ENCODE measurements at regions not wholly inside any gene's neighbourhood (a gene's known extent, or its start where the extent isn't known, plus 50 kb on each side); places are given as distances from the start of the nearest gene placed in this dataset.

DNA sequence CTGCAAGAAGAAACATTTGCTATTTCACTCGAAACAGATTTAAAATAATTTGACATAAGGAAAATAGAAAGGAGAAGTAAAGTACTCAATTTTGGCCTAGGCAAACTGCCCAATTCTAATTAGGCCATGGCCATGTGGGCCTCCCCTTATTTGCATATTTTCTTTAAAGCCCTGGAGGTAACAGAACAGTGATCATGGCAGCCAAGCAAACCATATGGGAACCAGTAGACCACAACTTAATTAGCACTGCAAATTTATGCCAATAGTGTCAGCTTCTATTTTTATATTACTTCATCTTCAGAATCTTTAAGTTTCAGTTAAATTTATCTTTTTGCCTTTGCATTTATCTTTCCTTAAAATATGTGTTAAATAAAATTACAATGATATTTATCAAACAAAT, 63.3 kb upstream of the THSD7A start:
- DNase-seq, result no peak

DNA sequence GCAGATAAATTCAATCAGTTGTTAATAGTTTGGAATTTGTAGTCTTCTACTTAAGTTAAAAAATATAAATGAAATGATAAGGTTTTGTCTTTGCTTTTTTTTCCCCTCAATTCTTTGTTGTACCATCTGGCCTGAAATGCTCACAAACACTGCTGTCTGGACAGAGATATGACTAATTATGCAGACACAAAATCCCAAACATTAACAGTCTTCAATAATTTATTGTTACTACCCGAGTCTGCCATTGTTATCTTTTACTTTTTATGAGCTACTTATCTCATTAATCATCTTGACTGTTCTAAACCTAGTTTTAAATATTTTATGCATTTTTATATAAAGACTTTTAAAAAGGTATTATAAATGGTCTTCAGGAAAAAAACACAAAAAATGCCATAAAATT, 64.7 kb upstream of the THSD7A start:
- DNase-seq, result no peak

DNA sequence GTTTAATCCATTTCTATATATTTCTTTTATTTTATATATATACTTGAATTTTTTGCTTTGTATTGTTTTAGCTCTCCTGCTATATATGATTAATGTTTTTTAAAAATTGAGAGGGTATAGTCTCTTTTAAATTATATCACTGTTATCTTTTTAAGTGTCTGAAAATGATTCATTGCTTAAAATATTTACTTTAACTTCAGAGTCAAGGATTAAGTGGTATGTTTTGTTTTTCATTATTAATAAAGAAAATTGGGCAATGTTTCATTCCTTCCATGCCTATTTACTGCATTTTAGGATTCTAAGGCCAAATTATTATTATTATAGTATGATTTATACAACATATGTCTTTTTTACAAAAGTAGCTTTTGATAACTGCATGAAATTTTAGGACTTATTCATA, 67.2 kb upstream of the THSD7A start:
- no peak for DNase-seq

DNA sequence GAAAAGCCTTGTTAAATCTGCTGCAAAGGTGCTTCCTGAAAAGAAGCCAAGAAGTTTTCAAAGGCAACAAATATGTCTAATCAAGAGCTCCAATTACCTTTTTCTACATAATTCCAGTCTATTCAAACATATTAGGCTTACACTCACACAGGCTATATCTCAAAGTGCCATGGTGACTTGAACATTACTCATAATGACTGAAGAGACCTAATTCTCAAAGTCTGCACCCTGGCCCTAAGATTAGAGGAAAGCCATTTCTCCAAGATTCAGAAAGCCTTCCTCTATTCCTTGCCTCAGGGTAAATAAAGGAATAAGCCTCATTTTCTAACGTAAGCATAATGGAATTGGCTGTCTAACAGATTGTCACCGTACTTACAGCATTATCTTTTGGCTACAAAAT, 78.3 kb upstream of the THSD7A start:
- no peak for DNase-seq

DNA sequence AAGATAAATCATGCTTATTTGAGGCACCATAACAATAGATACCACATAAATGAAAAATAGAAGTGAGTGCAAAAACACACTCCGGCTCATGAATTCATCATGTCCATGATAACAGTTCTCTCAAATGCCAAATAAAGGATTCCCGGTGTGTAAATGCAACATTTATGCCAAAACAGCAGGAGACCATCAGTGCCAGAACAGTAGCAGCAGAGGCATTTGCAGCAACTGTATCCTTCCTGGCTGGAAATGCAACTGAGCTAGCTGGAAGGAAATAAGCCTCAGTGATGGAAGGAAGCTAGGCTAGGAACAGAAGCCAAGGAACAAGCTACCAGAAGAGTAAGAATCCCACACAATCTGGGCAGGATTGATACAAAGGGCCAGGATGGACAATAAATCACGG, 79.9 kb upstream of the THSD7A start:
- no peak for DNase-seq

DNA sequence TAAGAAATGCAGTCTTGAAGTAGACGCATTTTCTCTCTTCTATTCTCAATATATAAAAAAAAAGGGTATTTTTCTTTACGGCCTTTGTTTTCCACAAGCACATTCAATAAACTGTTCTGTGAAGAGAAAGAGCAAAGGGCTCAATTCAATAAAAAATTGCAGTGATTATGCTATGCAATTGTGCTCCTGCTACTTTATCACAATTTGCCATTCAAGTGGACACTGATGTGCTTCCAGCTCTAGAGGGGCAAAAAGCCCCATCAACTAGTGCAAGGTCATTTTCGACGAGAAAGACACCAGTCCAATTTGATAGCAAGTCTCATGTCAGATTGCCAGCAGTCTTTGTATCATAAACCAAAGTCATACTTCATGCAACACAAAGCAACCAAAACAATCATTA, 82.6 kb upstream of the THSD7A start:
- no peak for DNase-seq

DNA sequence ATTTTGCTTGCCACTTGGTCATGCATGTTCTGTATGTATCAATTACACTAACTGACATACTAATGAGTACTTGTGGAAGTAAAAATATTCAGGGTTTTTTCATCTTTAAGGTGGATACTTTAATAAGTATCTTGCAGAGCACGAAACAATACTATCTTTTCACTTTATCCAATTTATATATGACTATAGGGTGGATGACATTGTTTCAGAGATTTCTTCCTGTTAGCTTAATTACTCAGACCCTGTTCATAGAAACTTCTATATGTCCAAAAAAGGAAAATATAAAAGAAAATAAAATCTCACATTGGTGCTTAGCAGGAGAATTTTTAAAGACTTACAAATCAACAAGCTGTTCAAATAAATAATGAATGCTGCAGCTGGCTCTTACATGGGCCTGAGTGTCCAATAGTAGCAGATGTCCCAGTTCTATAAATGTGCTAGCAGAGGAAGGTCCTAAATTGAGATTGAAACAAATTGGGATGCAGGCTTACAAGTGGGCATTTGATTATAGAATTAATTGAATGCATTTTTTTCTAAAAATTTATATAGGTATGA, 91.5 kb upstream of the THSD7A start:
- DNase-seq, result no peak

DNA sequence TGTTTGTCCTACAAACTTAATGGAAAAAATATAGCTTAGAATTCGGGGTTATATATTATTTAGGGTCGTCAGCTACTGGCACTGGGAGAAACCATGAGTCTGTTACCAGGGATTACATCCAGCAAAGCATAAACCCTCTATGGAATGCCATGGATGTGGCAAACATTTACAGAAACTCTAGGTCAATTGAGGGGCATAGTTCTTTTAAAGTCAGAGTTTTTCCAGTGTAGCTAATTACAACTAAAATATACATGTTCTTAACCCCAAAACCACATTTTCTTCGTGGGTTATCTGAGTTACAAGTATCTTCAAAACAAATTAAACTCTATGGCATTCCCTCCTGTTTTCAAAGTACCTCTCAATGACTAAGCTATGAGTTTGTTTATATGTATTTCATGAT, 99.3 kb upstream of the THSD7A start:
- no peak for DNase-seq

DNA sequence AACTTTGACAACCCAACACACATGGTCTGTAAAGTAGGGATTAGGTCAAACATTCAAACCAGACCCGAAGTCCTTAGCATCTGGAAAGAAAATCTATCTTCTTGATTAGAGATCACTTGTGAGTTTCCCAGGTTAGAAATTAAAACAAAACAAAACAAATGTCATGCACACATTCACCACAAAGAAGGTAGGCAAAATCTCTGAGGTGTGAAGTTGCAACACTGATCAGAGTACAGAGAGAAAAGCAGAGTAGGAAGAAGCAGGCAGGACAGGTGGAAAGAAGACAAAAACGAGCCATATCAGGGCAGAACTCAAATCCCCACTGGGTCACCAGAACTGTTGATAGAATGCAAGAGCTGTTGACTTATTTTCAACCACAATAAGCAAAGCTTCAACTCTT, 102.8 kb upstream of the THSD7A start:
- DNase-seq, result no peak

DNA sequence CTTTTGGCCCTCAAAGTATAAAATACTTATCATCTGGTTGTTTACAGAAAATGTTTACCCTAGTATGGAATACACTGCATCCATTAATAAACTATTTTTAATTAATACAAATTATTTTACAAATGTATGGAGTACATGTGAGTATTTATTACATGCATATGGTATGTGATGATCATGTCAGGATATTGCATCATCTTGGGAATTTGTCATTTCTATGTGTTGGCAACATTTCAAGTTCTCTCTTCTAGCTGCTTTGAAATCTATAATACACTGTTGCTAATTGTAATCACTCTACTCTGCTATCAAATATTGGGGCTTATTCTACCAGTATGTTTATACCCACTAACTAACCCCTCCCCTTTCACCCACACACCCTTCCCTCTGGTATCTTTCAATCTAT, 103.9 kb upstream of the THSD7A start:
- no peak for DNase-seq

DNA sequence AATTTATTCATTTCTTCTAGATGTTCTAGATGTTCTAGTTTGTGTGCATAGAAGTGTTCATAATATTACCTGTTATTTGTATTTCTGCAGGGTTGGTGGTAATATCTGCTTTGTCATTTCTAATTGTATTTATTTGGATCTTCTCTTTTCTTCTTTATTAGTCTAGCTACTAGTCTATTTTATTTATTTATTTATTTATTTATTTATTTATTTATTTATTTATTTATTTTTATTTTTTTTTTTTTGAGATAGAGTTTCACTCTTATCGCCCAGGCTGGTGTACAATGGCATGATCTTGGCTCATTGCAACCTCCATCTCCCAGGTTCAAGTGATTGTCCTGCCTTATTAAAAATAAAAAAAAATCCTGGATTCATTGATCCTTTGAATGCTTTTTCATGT, 114.8 kb upstream of the THSD7A start:
- no peak for DNase-seq

DNA sequence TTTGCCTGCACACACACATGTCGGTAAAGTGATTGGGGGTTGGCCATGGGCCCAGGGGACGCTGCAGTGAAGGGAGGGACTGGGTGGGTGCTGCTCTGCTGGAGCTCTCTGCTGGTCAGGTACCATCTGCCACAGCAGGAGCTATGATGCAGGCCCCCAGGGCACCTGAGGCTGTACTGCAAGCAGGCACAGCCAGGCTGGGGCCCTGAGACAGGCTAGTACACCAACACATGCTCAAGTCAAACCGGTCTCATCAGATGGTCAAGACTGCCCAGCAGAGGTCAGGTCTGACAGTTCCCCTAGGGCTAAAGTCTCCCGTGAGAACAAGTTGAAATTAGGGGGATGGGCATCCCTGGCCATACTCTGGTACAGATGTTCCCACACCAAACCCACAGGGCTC, 118.3 kb upstream of the THSD7A start:
- DNase-seq, result no peak

DNA sequence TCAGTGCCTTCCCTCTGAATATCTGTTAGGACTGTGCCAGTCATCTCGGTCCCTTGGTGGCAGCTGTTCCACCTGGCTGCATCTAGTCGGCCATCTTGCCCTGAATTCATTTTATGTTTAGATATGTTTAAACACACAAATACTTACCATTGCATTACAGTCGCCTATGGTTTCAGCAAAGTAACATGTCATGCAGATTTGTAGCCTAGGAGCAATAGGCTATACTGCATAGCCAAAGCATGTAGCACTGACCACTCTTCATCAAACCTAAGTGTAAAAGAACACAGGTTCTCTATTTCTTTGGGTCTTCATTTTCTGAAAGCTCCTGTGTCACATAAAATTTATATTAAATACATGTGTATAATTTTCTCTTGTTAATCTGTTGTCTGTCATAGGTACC, 118.9 kb upstream of the THSD7A start:
- DNase-seq, result no peak

DNA sequence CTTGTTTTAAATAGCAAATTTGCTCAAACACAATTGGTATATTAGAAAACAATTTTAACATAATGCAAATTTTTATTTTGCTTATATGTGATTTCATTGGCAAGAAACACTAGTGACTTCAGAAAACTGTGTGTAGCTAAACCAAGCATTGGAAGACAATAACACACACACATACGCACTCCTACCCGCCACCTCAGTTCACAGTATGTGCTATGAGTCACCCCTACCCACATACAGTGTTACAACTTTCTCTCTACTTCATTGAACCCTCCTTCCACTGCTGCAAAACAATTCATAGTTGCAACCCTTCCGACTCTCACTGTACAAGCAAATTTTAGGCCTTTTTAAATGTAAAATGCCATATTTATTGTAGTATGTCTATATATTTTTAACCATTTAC, 119.9 kb upstream of the THSD7A start:
- DNase-seq, result no peak

DNA sequence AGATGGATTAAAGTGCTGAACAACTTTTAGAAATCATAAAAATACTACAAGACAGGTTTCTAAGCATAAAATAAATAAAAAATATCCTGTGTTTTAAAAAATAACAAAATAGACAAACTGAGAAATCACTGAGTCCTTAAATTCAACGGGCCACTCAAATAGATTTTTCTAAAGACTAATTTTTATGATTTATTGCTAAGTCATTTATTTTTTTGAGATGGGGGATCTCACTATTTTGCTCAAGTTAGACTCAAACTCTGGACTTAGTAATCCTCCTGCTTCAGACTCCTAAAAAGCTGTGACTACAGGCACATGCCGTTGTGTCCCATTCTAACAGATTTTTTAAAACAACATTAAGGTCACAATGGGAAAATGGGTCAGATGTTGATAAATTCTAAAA, 121.0 kb upstream of the THSD7A start:
- no peak for DNase-seq

DNA sequence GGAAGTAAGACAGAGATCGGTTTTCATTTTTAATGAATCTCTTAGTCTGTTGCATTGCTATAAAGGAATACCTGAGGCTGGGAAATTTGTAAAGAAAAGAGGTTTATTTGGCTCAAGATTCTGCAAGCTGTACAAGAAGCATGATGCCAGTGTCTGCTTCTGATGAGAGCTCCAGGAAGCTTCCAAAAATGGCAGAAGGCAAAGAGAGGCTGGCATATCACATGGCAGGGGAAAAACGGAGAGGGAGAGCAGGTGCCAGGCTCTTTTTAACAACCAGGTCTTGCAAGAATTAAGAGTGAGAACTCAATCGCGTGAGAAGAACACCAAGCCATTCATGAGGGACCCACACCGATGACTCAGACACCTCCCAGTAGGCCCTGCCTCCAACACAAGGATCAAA, 125.0 kb upstream of the THSD7A start:
- no peak for DNase-seq

DNA sequence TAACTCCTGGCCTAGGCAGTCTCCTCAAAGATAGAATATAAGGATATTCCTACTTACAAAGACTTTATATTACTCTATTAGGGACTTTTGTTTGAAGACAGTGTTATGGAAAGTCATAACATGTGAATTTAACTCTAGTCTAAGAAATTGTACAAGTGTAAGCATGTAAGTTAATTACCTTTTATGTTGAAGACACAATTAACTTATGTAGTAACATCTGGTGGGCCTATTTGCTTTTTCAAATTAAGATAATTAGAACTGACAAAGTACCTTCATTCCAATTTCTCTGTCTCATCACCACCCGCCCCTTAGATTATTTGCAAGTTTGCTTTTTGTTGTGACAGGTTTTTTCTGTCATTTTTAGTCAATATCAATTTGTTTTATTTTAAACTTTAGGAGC, 126.0 kb upstream of the THSD7A start:
- no peak for DNase-seq

DNA sequence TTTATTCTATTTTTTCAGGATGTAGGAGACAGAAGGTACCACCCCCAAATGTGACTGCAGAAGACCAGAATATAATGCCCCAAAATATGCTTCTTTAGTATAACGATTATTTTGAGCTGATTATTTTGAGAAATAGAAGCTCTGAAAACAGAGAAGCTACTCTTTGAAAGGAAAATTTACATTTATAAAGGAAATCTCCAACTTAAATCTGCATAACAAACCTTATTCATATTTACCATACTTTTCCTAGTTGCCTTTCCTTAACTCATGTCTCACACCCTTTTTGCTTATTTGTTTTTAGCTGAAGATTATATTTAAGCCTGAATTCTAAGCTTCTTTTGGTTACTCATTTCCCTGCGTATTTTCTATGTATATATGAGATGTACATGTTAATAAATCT, 127.1 kb upstream of the THSD7A start:
- no peak for DNase-seq

DNA sequence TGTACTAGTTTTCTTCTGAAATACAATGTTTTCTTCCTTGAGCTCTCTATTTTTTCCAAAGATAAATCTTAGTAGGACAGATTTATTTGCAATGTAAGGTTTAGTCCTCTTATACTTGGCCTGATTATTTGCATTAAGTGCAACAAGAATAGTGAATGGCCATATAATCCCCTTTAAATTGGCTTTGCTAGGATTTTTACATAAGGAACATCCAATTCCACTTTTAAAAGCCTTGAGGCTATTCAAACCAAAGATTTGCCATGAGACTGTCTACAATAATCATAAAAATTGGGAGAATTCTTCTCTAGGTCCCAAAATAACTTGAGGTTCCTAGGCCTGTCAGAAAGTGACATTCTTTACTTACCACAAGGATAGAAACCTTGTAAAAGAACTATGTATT, 128.6 kb upstream of the THSD7A start:
- DNase-seq, result no peak

DNA sequence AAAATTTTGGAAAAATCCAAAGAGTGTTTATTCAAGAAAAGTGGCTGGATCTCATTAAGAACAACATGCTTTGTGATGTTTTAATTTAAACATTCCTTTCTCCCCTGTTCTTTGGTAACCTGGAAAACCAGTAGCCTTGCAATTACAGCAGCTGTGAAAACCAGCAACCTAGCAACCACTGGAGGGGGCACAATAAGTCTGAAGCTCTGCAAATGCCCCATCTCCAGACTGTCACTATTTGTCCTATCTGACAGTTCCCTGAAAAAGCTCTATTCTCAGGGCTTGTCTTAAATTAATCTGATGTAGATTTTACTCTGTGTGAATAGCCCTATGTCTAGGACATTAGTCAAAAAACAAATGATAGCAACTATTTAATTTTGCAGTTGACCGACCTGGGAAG, 137.6 kb upstream of the THSD7A start:
- no peak for DNase-seq

DNA sequence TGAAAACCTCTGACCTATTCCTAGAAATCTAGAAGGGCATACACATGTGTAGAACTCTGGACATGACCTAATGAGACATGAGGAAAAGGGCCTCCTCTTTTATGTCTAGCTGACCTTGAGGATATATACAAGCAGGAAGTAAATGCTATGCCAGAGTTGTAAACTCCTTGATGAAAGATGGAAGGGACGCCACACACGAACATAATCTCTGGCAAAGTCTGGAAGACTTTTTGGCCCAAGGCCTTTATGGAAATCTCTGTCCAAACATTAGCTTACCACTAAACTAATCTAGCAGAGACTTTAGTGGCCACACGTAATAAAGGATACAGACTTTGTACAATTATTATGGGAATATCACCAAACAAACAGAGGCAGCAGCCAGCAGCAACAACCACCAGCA, 138.1 kb upstream of the THSD7A start:
- DNase-seq, result no peak

DNA sequence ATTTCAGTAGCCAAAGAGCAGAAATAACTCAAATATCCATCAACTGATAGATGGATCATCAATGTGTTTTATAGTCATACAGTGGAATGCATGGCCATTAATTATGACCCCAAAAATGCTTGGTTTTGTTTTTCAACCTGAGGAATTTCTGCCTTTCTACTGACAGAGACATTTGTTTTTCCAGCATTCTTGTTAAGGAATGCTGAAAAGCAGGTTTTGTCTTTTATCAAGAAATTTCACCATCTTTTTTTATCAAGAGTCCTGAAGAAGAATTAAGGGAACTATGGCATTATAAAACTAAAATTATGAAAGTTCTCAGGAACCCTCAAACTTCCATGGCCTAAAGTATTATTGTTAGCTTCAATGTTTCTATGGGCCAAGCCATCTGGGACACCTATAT, 153.4 kb upstream of the THSD7A start:
- DNase-seq, result no peak

DNA sequence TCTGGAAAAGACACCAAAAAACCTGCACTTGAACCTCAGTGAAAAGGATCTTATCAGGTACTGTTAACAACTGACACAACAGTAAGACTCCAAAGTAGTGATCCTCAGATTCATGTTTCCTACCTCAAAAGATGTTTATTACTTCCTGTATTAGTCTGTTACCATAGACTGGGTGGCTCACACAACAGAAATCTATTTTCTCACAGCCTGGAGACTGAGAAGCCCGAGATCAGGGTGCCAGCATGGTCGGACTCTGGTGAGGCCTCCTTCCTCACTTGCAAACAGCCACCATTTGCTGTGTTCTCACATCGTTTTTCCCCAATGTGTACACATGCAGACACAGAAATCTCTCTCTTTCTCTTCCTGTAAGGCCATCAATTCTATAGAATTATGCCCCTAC, 154.0 kb upstream of the THSD7A start:
- no peak for DNase-seq

DNA sequence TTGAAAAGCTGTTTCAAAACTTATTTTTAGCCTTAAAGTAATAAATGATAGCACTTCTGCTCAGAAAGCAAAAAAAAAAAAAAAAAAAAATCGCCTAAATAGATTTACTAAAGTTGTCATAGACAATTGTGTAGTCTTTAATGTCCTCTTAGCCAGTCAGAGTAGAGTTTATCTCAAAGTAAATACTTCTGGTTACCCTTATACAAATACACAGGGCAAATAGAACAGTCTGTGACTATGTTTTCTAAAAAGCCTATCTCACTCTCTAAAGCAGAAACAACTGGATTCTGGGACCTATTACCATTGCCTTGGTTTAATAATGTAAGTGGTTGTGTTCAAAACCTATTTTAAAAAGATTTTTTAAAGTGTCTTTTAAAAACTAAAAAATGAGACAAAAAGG, 156.2 kb upstream of the THSD7A start:
- no peak for DNase-seq

DNA sequence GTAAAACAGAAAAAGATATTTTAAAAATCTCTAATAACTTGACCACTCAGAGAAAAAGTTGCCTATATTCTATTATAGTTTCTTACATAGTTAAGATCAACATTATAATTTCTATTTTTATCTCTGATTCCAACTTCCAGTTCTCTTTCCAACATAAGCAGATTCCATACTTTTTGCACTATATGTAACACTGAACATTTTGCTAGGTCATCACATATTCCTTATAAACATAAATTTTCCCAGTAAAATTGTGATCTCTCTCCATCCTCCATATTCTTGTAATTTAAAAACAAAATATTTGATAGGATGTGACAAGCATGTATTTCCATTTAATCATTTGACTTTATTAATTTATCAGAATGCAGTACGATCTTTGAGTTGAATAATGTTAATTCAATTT, 170.4 kb upstream of the THSD7A start:
- no peak for DNase-seq

DNA sequence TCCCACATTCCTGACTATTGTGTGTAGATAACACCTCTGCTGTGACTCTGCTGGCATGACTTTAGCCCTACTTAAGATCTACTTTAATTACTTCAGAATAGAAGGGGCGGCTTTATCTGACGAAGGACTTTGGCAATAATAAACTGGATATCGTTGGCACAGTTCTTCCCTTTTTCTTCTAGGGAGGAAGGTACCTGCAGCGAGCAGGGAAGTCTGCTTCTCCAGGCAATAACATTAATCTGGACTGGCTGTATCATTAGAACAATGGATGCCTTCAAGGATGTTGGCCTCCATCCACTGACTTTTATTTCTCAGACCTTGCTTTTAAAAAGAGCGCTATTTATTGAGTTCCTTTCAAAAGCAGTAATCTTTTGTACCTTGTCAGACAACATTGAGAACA, 172.6 kb upstream of the THSD7A start:
- DNase-seq, result no peak

All from stimulated activated CD4-positive, alpha-beta T cell treated with anti-CD3 and anti-CD28 coated beads, Interleukin-2, amount 100 ng/mL, for 24 hours (primary cell).